GM12864 (cell line): ENCODE measurements at regions not wholly inside any gene's neighbourhood (a gene's known extent, or its start where the extent isn't known, plus 50 kb on each side); places are given as distances from the start of the nearest gene placed in this dataset.

Experiments used
- DNase-seq: peaks from one replicate; pipeline ENCODE4 v3.0.0-alpha.2; 2011; ENCODE audit warnings: low read depth
- H3K4me3 ChIP-seq: 2 replicates; pipeline ENCODE4 v1.5.1; 2011; ENCODE audit warnings: mild to moderate bottlenecking, low read depth, low read length, control low read depth
- TF ChIP-seq, protein P1 (sequence below): IDR thresholded peaks from 2 replicates; pipeline ENCODE4 v1.5.1; 2011; ENCODE audit warnings: low read depth, mild to moderate bottlenecking, moderate library complexity, low read length, control low read depth, inconsistent platforms; ENCODE audit errors: missing control alignments

DNA sequence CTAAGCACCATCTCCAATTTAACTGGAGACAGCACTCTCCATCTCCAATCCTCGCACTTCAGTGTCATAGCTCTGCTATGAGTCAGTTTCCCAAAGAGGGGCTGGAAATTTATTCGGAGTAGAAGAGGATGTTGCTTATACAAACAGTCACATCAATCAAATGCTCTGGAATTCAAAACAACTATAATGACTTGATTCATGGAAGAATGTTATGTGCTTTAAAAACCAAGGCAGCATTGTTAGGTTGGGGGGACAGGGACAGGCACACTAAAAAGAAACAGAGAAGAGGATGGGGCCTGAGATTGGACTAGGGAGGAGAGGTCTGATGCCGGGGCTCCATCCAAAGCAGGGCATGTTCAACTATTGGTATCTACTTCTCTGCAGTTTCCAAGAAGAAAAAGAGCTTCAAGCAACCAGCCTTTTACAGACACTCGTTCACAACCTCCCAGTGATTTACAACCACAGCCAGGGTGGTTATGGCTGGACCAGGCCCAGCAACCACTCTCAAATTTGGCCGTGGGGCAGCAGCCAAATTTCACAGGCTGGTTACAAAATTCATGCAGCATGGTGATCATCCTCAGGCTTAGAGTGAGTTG is 117.5 kb upstream of the ZNF366 start:
- DNase-seq = no peak
- no peak overlapping the region for H3K4me3 ChIP-seq
- TF ChIP-seq, protein P1, sequence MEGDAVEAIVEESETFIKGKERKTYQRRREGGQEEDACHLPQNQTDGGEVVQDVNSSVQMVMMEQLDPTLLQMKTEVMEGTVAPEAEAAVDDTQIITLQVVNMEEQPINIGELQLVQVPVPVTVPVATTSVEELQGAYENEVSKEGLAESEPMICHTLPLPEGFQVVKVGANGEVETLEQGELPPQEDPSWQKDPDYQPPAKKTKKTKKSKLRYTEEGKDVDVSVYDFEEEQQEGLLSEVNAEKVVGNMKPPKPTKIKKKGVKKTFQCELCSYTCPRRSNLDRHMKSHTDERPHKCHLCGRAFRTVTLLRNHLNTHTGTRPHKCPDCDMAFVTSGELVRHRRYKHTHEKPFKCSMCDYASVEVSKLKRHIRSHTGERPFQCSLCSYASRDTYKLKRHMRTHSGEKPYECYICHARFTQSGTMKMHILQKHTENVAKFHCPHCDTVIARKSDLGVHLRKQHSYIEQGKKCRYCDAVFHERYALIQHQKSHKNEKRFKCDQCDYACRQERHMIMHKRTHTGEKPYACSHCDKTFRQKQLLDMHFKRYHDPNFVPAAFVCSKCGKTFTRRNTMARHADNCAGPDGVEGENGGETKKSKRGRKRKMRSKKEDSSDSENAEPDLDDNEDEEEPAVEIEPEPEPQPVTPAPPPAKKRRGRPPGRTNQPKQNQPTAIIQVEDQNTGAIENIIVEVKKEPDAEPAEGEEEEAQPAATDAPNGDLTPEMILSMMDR = no peak

DNA sequence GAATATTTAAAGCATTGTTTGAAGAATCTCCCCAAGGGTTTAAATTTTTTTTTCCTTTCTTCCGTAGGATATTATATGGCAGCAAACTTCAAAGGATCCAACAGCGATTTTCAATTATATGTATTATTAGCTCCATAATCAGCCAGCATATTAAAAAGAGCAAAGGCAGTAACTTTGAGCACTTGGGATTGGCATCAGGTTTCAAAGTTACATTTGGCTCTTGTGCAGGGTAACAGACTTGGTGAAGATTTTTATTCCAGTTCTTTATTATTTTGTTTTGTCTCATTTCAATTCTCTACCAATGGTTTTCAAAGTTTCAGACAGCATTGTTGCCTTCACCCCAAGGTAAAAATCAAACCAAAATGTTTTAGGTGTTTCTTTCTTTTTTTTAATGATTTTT is 116.7 kb upstream of the ZNF366 start:
- no peak for DNase-seq
- TF ChIP-seq, protein P1 = no peak
- H3K4me3 ChIP-seq = no peak overlapping the region

DNA sequence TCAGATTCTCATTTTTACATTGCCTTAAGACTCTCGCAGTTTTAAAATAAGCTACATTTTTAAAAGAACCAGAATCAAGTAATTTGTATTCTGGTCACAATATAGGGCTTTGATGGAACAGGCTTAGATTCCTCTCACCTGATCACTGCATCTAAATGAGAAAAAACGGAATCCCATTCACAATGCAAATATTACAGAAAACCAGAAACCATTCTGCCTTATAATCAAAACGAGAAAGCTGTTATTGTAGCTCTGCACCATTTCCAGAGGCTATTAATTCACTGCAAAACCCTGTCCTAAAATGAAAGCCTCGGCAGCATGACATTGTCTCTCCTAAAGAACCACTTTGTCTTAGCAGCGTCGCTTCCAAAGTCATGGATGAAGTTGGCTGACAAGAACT is 116.1 kb upstream of the ZNF366 start:
- TF ChIP-seq, protein P1 = no peak
- DNase-seq = no peak
- H3K4me3 ChIP-seq = no peak overlapping the region

DNA sequence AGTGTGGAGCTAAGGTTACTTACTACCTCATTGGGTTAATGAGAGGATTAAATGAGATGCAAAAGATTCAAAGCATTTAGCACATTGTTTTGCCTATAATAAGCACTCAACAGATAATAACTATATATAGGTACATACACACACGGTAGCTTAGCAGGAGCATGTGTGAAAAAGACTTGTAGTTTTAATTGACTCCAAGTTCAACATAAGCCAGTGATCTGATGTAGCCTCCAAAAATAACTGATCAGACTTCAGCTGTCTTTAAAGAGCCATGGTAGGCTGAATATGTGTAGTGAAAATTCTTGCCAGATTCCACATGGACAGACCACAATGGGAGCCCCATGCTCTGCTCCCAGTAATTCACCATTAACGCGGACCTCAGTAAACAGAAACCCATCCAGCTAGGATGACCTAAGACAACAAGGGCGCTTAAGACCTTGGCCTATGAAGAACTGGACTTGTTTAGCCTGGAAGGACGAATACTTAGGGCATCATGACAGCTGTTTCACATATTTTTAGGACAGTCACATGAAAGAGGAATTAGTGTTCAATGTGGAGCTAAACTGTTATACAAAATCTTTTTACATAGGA is 115.1 kb upstream of the ZNF366 start:
- no peak overlapping the region for H3K4me3 ChIP-seq
- TF ChIP-seq, protein P1 = no peak
- DNase-seq = no peak

DNA sequence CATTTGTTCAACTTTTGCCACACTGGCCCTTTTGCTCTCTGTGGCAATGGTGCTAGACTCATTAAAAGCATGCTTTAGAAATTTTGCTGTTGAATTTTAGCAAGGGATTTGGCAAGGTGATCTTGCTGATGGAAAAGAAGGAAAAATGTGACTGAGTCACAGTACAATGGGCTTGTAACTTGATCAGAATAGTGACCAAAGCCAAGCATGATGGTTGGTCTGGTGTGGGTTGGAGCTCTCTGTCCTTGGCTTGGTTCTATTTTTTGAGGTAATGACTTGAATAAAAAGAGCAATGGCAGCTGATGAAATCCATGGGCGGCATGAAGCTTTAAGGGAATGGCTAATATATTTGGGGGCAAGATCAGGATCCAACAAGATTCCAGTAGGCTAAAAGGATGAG is 114.4 kb upstream of the ZNF366 start:
- TF ChIP-seq, protein P1 = no peak
- no peak for DNase-seq
- no peak overlapping the region for H3K4me3 ChIP-seq

DNA sequence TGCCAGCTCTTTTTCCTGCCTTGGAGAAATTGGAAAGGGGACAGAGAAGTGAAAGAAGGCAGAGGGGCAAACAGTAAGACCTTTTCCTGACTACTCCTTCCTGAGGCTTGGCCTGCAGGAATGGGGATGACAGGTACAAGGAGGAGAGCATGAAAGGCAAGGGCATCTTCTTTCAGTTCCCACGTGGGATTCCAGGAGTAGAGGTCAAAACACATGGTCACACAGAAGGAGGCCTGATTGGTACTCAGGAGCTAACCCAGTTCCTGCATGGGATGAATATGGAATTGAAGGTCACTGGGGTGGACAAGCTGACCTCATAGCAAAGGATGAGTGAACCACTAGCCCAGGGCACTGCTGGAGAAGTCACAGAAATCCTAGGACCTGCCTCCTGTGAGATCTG is 112.5 kb upstream of the ZNF366 start:
- TF ChIP-seq, protein P1 = no peak
- no peak for DNase-seq

DNA sequence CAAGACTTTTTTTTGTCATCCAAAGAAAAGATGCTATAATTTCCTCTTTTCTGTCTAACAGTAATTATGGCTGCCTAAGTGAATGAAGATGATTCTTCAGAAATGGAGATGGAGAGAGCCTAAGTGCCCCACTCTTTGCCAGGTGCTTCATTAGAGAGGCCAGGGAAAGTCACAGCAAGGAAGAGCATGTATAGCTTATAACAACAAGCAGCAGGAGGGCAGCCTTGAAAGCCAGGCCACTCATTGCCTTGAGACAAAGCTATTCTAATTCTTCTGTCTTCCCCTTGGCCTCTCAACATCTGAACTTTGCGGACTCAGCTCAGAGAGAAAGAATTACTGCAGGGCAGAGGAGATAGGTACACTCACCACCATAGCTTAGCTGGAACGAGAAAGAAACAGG is 112.0 kb upstream of the ZNF366 start:
- no peak overlapping the region for H3K4me3 ChIP-seq
- TF ChIP-seq, protein P1 = no peak
- DNase-seq = no peak

More for the DNA sequence above, 112.5 kb upstream of the ZNF366 start:
- no peak overlapping the region for H3K4me3 ChIP-seq
